ENCODE measurements at regions not wholly inside any gene's neighbourhood (a gene's known extent, or its start where the extent isn't known, plus 50 kb on each side); places are given as distances from the start of the nearest gene placed in this dataset.
A peak's percentile ranks its signal among the peaks of the same experiment; 100 is the strongest.

- Histone ChIP-seq H3K9me3 (ENCODE audit: low read depth, low read length) (no peaks in the 10 kb centered on the region), H3K79me2 (ENCODE audit: insufficient read depth, low read length) (no peaks in the 10 kb centered on the region), H3K4me1 (ENCODE audit: insufficient read depth, low read length) (no peaks in the 10 kb centered on the region), H3K27ac (ENCODE audit: low read depth, low read length) (no peak overlapping the region), H2AFZ (ENCODE audit: low read length) (no peak overlapping the region), H3K4me3 (ENCODE audit: insufficient read depth, low read length) (no peak overlapping the region), H3K4me2 (ENCODE audit: insufficient read depth, low read length) (no peak overlapping the region), H3K27me3 (ENCODE audit: insufficient read depth, low read length) (peaks cover 63% of the 10 kb centered on the region), H3K36me3 (ENCODE audit: insufficient read depth, low read length) (no peaks in the 10 kb centered on the region), H4K20me1 (ENCODE audit: insufficient read depth, low read length) (peaks cover 2% of the 10 kb centered on the region)
- TF ChIP-seq CTCF (IDR thresholded peaks at IDR 0.05; ENCODE audit: extremely low read depth, low read depth, low read length), result no peak
- DNase-seq (ENCODE audit: insufficient read length, low spot score, missing footprints), result peak; percentile 86
Observed at GRCh38 chr1:22206551-22207125, 63.7 kb upstream of the WNT4 start.

- H3K27me3 ChIP-seq (ENCODE audit: insufficient read depth, low read length), result peaks cover 69% of the 10 kb centered on the region
- H3K36me3 ChIP-seq (ENCODE audit: insufficient read depth, low read length), result no peaks in the 10 kb centered on the region
- H3K9me3 ChIP-seq (ENCODE audit: low read depth, low read length), result no peaks in the 10 kb centered on the region
- DNase-seq (ENCODE audit: insufficient read length, low spot score, missing footprints), result peak; percentile 73
- no peak overlapping the region for H3K4me2 ChIP-seq (ENCODE audit: insufficient read depth, low read length)
- no peak for TF ChIP-seq CTCF (IDR thresholded peaks at IDR 0.05; ENCODE audit: extremely low read depth, low read depth, low read length)
- peaks cover 2% of the 10 kb centered on the region for H4K20me1 ChIP-seq (ENCODE audit: insufficient read depth, low read length)
- H3K79me2 ChIP-seq (ENCODE audit: insufficient read depth, low read length), result no peaks in the 10 kb centered on the region
- H3K27ac ChIP-seq (ENCODE audit: low read depth, low read length), result no peak overlapping the region
- no peak overlapping the region for H3K4me3 ChIP-seq (ENCODE audit: insufficient read depth, low read length)
- no peaks in the 10 kb centered on the region for H3K4me1 ChIP-seq (ENCODE audit: insufficient read depth, low read length)
- H2AFZ ChIP-seq (ENCODE audit: low read length), result no peak overlapping the region
Observed at GRCh38 chr1:22207511-22208267, 64.8 kb upstream of the WNT4 start.

GRCh38 chr1:22208268-22208972, 65.5 kb upstream of the WNT4 start:
- peaks cover 70% of the 10 kb centered on the region for H3K27me3 ChIP-seq (ENCODE audit: insufficient read depth, low read length)
- peaks cover 2% of the 10 kb centered on the region for H4K20me1 ChIP-seq (ENCODE audit: insufficient read depth, low read length)
- no peak overlapping the region for H3K4me3 ChIP-seq (ENCODE audit: insufficient read depth, low read length)
- no peak overlapping the region for H3K4me2 ChIP-seq (ENCODE audit: insufficient read depth, low read length)
- TF ChIP-seq CTCF (IDR thresholded peaks at IDR 0.05; ENCODE audit: extremely low read depth, low read depth, low read length), result peak; percentile 4
- no peaks in the 10 kb centered on the region for H3K4me1 ChIP-seq (ENCODE audit: insufficient read depth, low read length)
- no peak overlapping the region for H2AFZ ChIP-seq (ENCODE audit: low read length)
- H3K9me3 ChIP-seq (ENCODE audit: low read depth, low read length), result no peaks in the 10 kb centered on the region
- no peak for DNase-seq (ENCODE audit: insufficient read length, low spot score, missing footprints)
- H3K36me3 ChIP-seq (ENCODE audit: insufficient read depth, low read length), result no peaks in the 10 kb centered on the region
- no peak overlapping the region for H3K27ac ChIP-seq (ENCODE audit: low read depth, low read length)
- H3K79me2 ChIP-seq (ENCODE audit: insufficient read depth, low read length), result no peaks in the 10 kb centered on the region

GRCh38 chr1:22208973-22209378, 66.1 kb upstream of the WNT4 start:
- Histone ChIP-seq H3K4me3 (ENCODE audit: insufficient read depth, low read length) (no peak overlapping the region), H3K4me1 (ENCODE audit: insufficient read depth, low read length) (no peaks in the 10 kb centered on the region), H3K9me3 (ENCODE audit: low read depth, low read length) (no peaks in the 10 kb centered on the region), H3K4me2 (ENCODE audit: insufficient read depth, low read length) (no peak overlapping the region), H3K27me3 (ENCODE audit: insufficient read depth, low read length) (peaks cover 73% of the 10 kb centered on the region), H4K20me1 (ENCODE audit: insufficient read depth, low read length) (peaks cover 2% of the 10 kb centered on the region), H3K27ac (ENCODE audit: low read depth, low read length) (no peak overlapping the region), H3K79me2 (ENCODE audit: insufficient read depth, low read length) (no peaks in the 10 kb centered on the region), H2AFZ (ENCODE audit: low read length) (no peak overlapping the region), H3K36me3 (ENCODE audit: insufficient read depth, low read length) (no peaks in the 10 kb centered on the region)
- no peak for DNase-seq (ENCODE audit: insufficient read length, low spot score, missing footprints)
- no peak for TF ChIP-seq CTCF (IDR thresholded peaks at IDR 0.05; ENCODE audit: extremely low read depth, low read depth, low read length)

Measured in osteoblast (primary cell).